ENCODE measurements at regions not wholly inside any gene's neighbourhood (a gene's known extent, or its start where the extent isn't known, plus 50 kb on each side); places are given as distances from the start of the nearest gene placed in this dataset.

DNA sequence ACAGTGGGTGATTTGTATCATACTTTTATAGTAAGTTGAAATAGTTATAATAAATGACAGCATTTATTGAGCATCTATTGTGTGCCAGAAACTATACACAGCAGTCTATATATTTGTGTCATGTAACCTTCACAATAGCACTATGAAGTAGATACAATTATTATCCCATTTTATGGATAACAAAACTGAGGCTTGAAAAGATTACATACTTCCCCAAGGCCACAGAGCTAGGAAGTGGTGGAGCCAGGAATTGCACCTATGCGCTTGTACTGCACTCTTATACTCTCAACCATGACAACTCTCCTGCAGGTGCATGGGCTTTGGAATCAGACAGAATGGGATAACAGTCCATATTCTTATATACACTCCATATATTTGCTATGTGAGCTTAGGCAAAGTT lies 110.6 kb upstream of the SOX5 start:
- Histone ChIP-seq H2AFZ (no peak overlapping the region), H3K27me3 (ENCODE audit: control insufficient read depth, insufficient read depth, low read length) (no peaks in the 10 kb centered on the region), H3K9ac (no peak overlapping the region), H3K4me2 (ENCODE audit: low read length) (no peak overlapping the region), H3K4me3 (ENCODE audit: low read depth, low read length) (no peak overlapping the region), H3K79me2 (no peaks in the 10 kb centered on the region), H3K9me3 (ENCODE audit: control insufficient read depth, low read length) (no peaks in the 10 kb centered on the region), H3K4me1 (no peaks in the 10 kb centered on the region), H3K27ac (no peak overlapping the region), H3K36me3 (ENCODE audit: control insufficient read depth, insufficient read depth, low read length) (no peaks in the 10 kb centered on the region)
- no peak for TF ChIP-seq CTCF (IDR thresholded peaks at IDR 0.05)

DNA sequence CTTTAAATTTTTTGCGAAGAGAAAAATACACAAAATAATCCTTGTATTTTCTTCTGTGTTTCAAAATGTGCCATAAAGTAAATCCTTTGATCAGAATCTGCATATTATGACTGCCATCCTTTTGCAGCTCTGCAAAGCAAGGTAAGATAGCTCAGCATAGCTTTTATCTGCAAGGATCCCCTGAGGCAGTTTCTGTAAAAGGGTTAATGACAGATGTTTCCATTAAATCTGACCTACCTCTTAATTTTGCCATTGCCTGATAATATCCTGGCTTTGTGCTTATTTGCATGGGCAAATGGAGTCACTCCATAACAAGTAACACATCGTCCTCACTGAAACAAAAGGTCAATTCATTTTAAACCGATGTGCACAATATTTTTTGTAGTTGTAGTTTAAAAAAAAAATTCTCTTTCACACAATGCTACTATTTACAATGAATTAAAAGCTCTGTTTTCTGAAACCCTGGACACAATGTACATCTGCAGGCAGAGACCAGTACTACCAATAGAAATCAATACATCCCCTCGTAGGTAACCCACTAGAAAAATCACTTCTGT lies 108.5 kb upstream of the SOX5 start:
- TF ChIP-seq CTCF (IDR thresholded peaks at IDR 0.05), result no peak
- Histone ChIP-seq H3K9ac (no peak overlapping the region), H3K4me2 (ENCODE audit: low read length) (no peak overlapping the region), H3K27ac (no peak overlapping the region), H3K27me3 (ENCODE audit: control insufficient read depth, insufficient read depth, low read length) (no peaks in the 10 kb centered on the region), H3K36me3 (ENCODE audit: control insufficient read depth, insufficient read depth, low read length) (no peaks in the 10 kb centered on the region), H3K4me1 (no peaks in the 10 kb centered on the region), H3K9me3 (ENCODE audit: control insufficient read depth, low read length) (no peaks in the 10 kb centered on the region), H3K4me3 (ENCODE audit: low read depth, low read length) (no peak overlapping the region), H3K79me2 (no peaks in the 10 kb centered on the region), H2AFZ (no peak overlapping the region)

DNA sequence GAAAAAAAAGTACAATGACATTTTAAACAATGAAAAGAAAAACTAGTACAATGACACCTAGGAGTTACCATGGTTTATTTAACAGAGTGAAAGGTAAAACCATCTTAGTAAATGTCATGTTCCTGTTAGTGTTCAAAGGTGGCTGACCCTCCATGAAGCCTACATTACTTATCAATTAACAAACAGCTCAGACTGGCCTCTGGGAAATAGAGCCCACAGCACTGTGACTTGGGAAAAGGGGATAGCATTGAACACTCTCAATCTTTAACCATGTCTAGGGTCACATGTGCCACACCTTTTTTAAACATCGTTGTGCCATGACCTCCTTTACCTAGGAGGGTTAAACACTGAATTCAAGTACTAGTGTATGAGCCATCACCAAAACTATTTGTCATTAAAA lies 106.3 kb upstream of the SOX5 start:
- TF ChIP-seq CTCF (IDR thresholded peaks at IDR 0.05), result no peak
- H3K4me2 ChIP-seq (ENCODE audit: low read length), result no peak overlapping the region
- H2AFZ ChIP-seq, result no peak overlapping the region
- no peak overlapping the region for H3K27ac ChIP-seq
- no peaks in the 10 kb centered on the region for H3K79me2 ChIP-seq
- H3K9me3 ChIP-seq (ENCODE audit: control insufficient read depth, low read length), result no peaks in the 10 kb centered on the region
- H3K4me1 ChIP-seq, result no peaks in the 10 kb centered on the region
- no peaks in the 10 kb centered on the region for H3K27me3 ChIP-seq (ENCODE audit: control insufficient read depth, insufficient read depth, low read length)
- no peak overlapping the region for H3K4me3 ChIP-seq (ENCODE audit: low read depth, low read length)
- no peak overlapping the region for H3K9ac ChIP-seq
- no peaks in the 10 kb centered on the region for H3K36me3 ChIP-seq (ENCODE audit: control insufficient read depth, insufficient read depth, low read length)

- no peak for TF ChIP-seq CTCF (IDR thresholded peaks at IDR 0.05)
- H3K4me1 ChIP-seq, result no peaks in the 10 kb centered on the region
- H3K27ac ChIP-seq, result no peak overlapping the region
- no peak overlapping the region for H3K9ac ChIP-seq
- H3K4me2 ChIP-seq (ENCODE audit: low read length), result no peak overlapping the region
- H3K27me3 ChIP-seq (ENCODE audit: control insufficient read depth, insufficient read depth, low read length), result no peaks in the 10 kb centered on the region
- H2AFZ ChIP-seq, result no peak overlapping the region
- H3K4me3 ChIP-seq (ENCODE audit: low read depth, low read length), result no peak overlapping the region
- no peaks in the 10 kb centered on the region for H3K36me3 ChIP-seq (ENCODE audit: control insufficient read depth, insufficient read depth, low read length)
- H3K79me2 ChIP-seq, result no peaks in the 10 kb centered on the region
- no peaks in the 10 kb centered on the region for H3K9me3 ChIP-seq (ENCODE audit: control insufficient read depth, low read length)
Measured at GRCh38 chr12:24054416-24054815, 104.9 kb upstream of the SOX5 start.

- Histone ChIP-seq H3K9ac (no peak overlapping the region), H3K79me2 (no peaks in the 10 kb centered on the region), H3K4me2 (ENCODE audit: low read length) (no peak overlapping the region), H3K27ac (no peak overlapping the region), H3K36me3 (ENCODE audit: control insufficient read depth, insufficient read depth, low read length) (no peaks in the 10 kb centered on the region), H3K27me3 (ENCODE audit: control insufficient read depth, insufficient read depth, low read length) (no peaks in the 10 kb centered on the region), H2AFZ (no peak overlapping the region), H3K4me1 (no peaks in the 10 kb centered on the region), H3K4me3 (ENCODE audit: low read depth, low read length) (no peak overlapping the region), H3K9me3 (ENCODE audit: control insufficient read depth, low read length) (no peaks in the 10 kb centered on the region)
- no peak for TF ChIP-seq CTCF (IDR thresholded peaks at IDR 0.05)
Measured at GRCh38 chr12:24049728-24050127, 100.3 kb upstream of the SOX5 start.
